H9 (cell line): ENCODE measurements at regions not wholly inside any gene's neighbourhood (a gene's known extent, or its start where the extent isn't known, plus 50 kb on each side); places are given as distances from the start of the nearest gene placed in this dataset.

Source experiments
- DNase-seq: peaks from one replicate; pipeline ENCODE4 v3.0.0-alpha.2; 2017
- H2AFZ ChIP-seq: one replicate; pipeline ENCODE4 v1.6.1; 2013; ENCODE audit warnings: mild to moderate bottlenecking, low read length, control low read depth, moderate library complexity
- H2AK5ac ChIP-seq: 2 replicates; pipeline ENCODE4 v1.6.1; 2013; ENCODE audit warnings: low read length, control low read depth, mixed read lengths; ENCODE audit not compliant: insufficient read length
- H2BK120ac ChIP-seq: one replicate; pipeline ENCODE4 v1.6.1; 2013; ENCODE audit warnings: low read depth, mild to moderate bottlenecking, low read length, control low read depth, inconsistent platforms; ENCODE audit not compliant: poor library complexity, severe bottlenecking
- H2BK12ac ChIP-seq: 2 replicates; pipeline ENCODE4 v1.6.1; 2013; ENCODE audit warnings: low read length, control low read depth, mixed read lengths, low read depth; ENCODE audit not compliant: insufficient read length
- H2BK15ac ChIP-seq: 2 replicates; pipeline ENCODE4 v1.6.1; 2013; ENCODE audit warnings: low read depth, low read length, control low read depth
- H2BK20ac ChIP-seq: one replicate; pipeline ENCODE4 v1.6.1; 2013; ENCODE audit warnings: low read depth, mild to moderate bottlenecking, low read length, control low read depth, inconsistent platforms; ENCODE audit not compliant: poor library complexity, severe bottlenecking
- H2BK5ac ChIP-seq: 2 replicates; pipeline ENCODE4 v1.6.1; 2013; ENCODE audit warnings: low read length, control low read depth, mixed read lengths; ENCODE audit not compliant: insufficient read length
- H3K14ac ChIP-seq: 2 replicates; pipeline ENCODE4 v1.6.1; 2013; ENCODE audit warnings: low read length, control low read depth; ENCODE audit not compliant: insufficient read depth
- H3K18ac ChIP-seq: 2 replicates; pipeline ENCODE4 v1.6.1; 2013; ENCODE audit warnings: low read depth, mild to moderate bottlenecking, mixed read lengths, low read length, control low read depth; ENCODE audit not compliant: insufficient read length
- H3K23ac ChIP-seq: 2 replicates; pipeline ENCODE4 v1.6.1; 2013; ENCODE audit warnings: low read length, control low read depth, mixed read lengths, low read depth; ENCODE audit not compliant: insufficient read length
- H3K23me2 ChIP-seq: 2 replicates; pipeline ENCODE4 v1.6.1; 2013; ENCODE audit warnings: low read depth, mild to moderate bottlenecking, mixed read lengths, low read length, control low read depth; ENCODE audit not compliant: insufficient read length, poor library complexity, severe bottlenecking
- H3K27ac ChIP-seq: 2 replicates; pipeline ENCODE4 v1.5.1; 2013; ENCODE audit warnings: low read length, control low read depth, mixed read lengths, low read depth; ENCODE audit not compliant: insufficient read length
- H3K27me3 ChIP-seq: 2 replicates; pipeline ENCODE4 v1.6.1; 2013; ENCODE audit warnings: low read length, control low read depth, inconsistent platforms; ENCODE audit not compliant: insufficient read depth
- H3K4ac ChIP-seq: 2 replicates; pipeline ENCODE4 v1.6.1; 2013; ENCODE audit warnings: low read depth, mild to moderate bottlenecking, control low read depth, inconsistent platforms, low read length, moderate library complexity
- H3K4me1 ChIP-seq: 2 replicates; pipeline ENCODE4 v1.6.1; 2013; ENCODE audit warnings: low read length, control low read depth, inconsistent platforms; ENCODE audit not compliant: insufficient read depth
- H3K4me2 ChIP-seq: 2 replicates; pipeline ENCODE4 v1.6.1; 2013; ENCODE audit warnings: low read length, control low read depth, mixed read lengths; ENCODE audit not compliant: insufficient read length, insufficient read depth
- H3K56ac ChIP-seq: 2 replicates; pipeline ENCODE4 v1.6.1; 2013; ENCODE audit warnings: low read depth, mild to moderate bottlenecking, mixed read lengths, low read length, control low read depth; ENCODE audit not compliant: insufficient read length
- H3K79me1 ChIP-seq: 2 replicates; pipeline ENCODE4 v1.6.1; 2013; ENCODE audit warnings: low read depth, mild to moderate bottlenecking, moderate library complexity, low read length, control low read depth, inconsistent platforms; ENCODE audit not compliant: insufficient read depth, poor library complexity, severe bottlenecking
- H3K79me2 ChIP-seq: 2 replicates; pipeline ENCODE4 v1.6.1; 2013; ENCODE audit warnings: low read length, control low read depth, inconsistent platforms; ENCODE audit not compliant: insufficient read depth
- H3K9ac ChIP-seq: 2 replicates; pipeline ENCODE4 v1.6.1; 2013; ENCODE audit warnings: low read length, control low read depth, mixed read lengths; ENCODE audit not compliant: insufficient read length; ENCODE audit errors: extremely low read depth
- H3K9me3 ChIP-seq: one replicate; pipeline ENCODE4 v1.6.1; 2013; ENCODE audit warnings: low read depth, low read length, inconsistent platforms; ENCODE audit not compliant: control insufficient read depth
- H3T11ph ChIP-seq: one replicate; pipeline ENCODE4 v1.6.1; 2013; ENCODE audit warnings: mild to moderate bottlenecking, low read length, control low read depth, inconsistent platforms
- H4K20me1 ChIP-seq: one replicate; pipeline ENCODE4 v1.6.1; 2013; ENCODE audit not compliant: control insufficient read depth, insufficient read length, insufficient read depth
- H4K5ac ChIP-seq: 2 replicates; pipeline ENCODE4 v1.6.1; 2013; ENCODE audit warnings: low read depth, mild to moderate bottlenecking, mixed read lengths, low read length, control low read depth; ENCODE audit not compliant: insufficient read length
- H4K8ac ChIP-seq: replicated peaks from 2 replicates; pipeline ENCODE4 v1.6.1; 2013; ENCODE audit warnings: low read length, control low read depth, mixed read lengths, low read depth; ENCODE audit not compliant: insufficient read length
- H4K91ac ChIP-seq: 2 replicates; pipeline ENCODE4 v1.6.1; 2013; ENCODE audit warnings: low read depth, mild to moderate bottlenecking, moderate library complexity, mixed read lengths, low read length, control low read depth; ENCODE audit not compliant: insufficient read length
- H3K27ac Mint-ChIP-seq, 3 experiments: 2 replicates in 2 of 3; 3 replicates in 1 of 3; pipeline ENCODE4 v1.8.0; 2020 to 2021; ENCODE audit warnings: mixed read lengths in 3 of 3, mild to moderate bottlenecking in 1 of 3, moderate library complexity in 1 of 3
- H3K27me3 Mint-ChIP-seq: 2 replicates; pipeline ENCODE4 v1.8.0; 2021; ENCODE audit warnings: low read depth, mild to moderate bottlenecking, moderate library complexity, mixed read lengths
- H3K36me3 Mint-ChIP-seq, 3 experiments: 2 replicates in 2 of 3; 3 replicates in 1 of 3; pipeline ENCODE4 v1.8.0; 2020 to 2021; ENCODE audit warnings: low read depth in 3 of 3, mixed read lengths in 3 of 3; ENCODE audit not compliant: insufficient read depth in 1 of 3
- H3K4me1 Mint-ChIP-seq, 2 experiments: 2 replicates each; pipeline ENCODE4 v1.8.0; 2020; ENCODE audit warnings: mixed read lengths in 2 of 2
- H3K4me3 Mint-ChIP-seq, 2 experiments: 2 replicates in 1 of 2; 3 replicates in 1 of 2; pipeline ENCODE4 v1.8.0; 2020 to 2021; ENCODE audit warnings: mild to moderate bottlenecking in 2 of 2, mixed read lengths in 2 of 2, moderate library complexity in 1 of 2
- H3K9me3 Mint-ChIP-seq, 2 experiments: 2 replicates in 1 of 2; 3 replicates in 1 of 2; pipeline ENCODE4 v1.8.0; 2020; ENCODE audit warnings: mild to moderate bottlenecking in 2 of 2, mixed read lengths in 2 of 2, moderate library complexity in 1 of 2
- WGBS: extraction: QIAGEN DNeasy Blood & Tissue Kit; methylation state at CpG from one replicate; pipeline ENCODE4 v1.1.7; 2013; ENCODE audit warnings: missing lambda C conversion rate, low lambda C conversion rate, mixed read lengths; ENCODE audit not compliant: insufficient read length; ENCODE audit errors: extremely low coverage; 5-methylcytosine and 5-hydroxymethylcytosine counted together
- TF ChIP-seq, protein P1 (sequence below): fragments of 200-600 bp; sonication (generic); conservative IDR thresholded peaks from 3 replicates; pipeline ENCODE4 v1.8.0; 2021; ENCODE audit warnings: antibody characterized with exemption, mild to moderate bottlenecking

DNA sequence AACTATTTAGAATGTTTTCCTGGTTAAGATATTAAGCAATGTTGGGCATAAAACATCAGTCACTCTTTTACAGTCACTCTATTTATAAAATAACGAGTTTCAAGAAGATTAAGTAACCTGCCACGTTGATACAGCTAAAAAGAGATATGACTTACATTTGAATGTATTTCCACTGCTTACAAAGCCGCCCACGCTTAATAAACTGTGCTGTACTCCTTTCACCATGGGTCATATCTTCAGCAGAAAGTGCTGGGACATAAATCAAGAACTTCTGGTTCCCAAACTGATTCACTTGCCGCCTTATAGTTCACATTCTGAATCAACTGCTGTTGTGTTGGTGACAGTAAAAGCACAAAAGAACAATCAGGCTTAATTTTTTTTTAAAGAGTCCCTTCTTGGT is 666.7 kb downstream of the NCAM2 start:
- H3K18ac ChIP-seq, result no peak overlapping the region
- no peak overlapping the region for H4K91ac ChIP-seq
- no peak overlapping the region for H2BK12ac ChIP-seq
- H3K4me3 Mint-ChIP-seq, result no peak overlapping the region
- H3K9me3 Mint-ChIP-seq, result no peaks in the 10 kb centered on the region; a peak in 1 of 5 replicates
- no peak overlapping the region for H2AK5ac ChIP-seq
- no peak overlapping the region for H2BK20ac ChIP-seq
- no peak overlapping the region for H3K4me2 ChIP-seq
- no peak overlapping the region for H2BK15ac ChIP-seq
- H3K27ac Mint-ChIP-seq, result no peak overlapping the region
- H2AFZ ChIP-seq, result no peak overlapping the region
- WGBS, result no CpG with 5 or more reads among the region's 5 CpGs
- H3K23me2 ChIP-seq, result no peaks in the 10 kb centered on the region
- no peak overlapping the region for H3K14ac ChIP-seq
- no peak overlapping the region for H3K9ac ChIP-seq
- H3K4me1 Mint-ChIP-seq, result no peaks in the 10 kb centered on the region
- H2BK5ac ChIP-seq, result no peak overlapping the region
- no peaks in the 10 kb centered on the region for H3K9me3 ChIP-seq
- no peaks in the 10 kb centered on the region; a peak in 2 of 7 replicates for H3K36me3 Mint-ChIP-seq
- TF ChIP-seq, protein P1, sequence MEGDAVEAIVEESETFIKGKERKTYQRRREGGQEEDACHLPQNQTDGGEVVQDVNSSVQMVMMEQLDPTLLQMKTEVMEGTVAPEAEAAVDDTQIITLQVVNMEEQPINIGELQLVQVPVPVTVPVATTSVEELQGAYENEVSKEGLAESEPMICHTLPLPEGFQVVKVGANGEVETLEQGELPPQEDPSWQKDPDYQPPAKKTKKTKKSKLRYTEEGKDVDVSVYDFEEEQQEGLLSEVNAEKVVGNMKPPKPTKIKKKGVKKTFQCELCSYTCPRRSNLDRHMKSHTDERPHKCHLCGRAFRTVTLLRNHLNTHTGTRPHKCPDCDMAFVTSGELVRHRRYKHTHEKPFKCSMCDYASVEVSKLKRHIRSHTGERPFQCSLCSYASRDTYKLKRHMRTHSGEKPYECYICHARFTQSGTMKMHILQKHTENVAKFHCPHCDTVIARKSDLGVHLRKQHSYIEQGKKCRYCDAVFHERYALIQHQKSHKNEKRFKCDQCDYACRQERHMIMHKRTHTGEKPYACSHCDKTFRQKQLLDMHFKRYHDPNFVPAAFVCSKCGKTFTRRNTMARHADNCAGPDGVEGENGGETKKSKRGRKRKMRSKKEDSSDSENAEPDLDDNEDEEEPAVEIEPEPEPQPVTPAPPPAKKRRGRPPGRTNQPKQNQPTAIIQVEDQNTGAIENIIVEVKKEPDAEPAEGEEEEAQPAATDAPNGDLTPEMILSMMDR, result no peak
- H3K79me2 ChIP-seq, result no peaks in the 10 kb centered on the region
- DNase-seq, result no peak
- no peak overlapping the region for H4K5ac ChIP-seq
- H3K23ac ChIP-seq, result no peak overlapping the region
- no peaks in the 10 kb centered on the region for H3K27me3 Mint-ChIP-seq
- H4K20me1 ChIP-seq, result no peaks in the 10 kb centered on the region
- H3K27me3 ChIP-seq, result no peaks in the 10 kb centered on the region
- no peak overlapping the region for H2BK120ac ChIP-seq
- no peak overlapping the region for H3T11ph ChIP-seq
- no peaks in the 10 kb centered on the region for H3K4me1 ChIP-seq
- no peaks in the 10 kb centered on the region for H3K79me1 ChIP-seq
- no peak overlapping the region for H3K27ac ChIP-seq
- H3K4ac ChIP-seq, result no peak overlapping the region
- H3K56ac ChIP-seq, result no peak overlapping the region
- no peak overlapping the region for H4K8ac ChIP-seq
